Suprapubic skin (tissue), 4 donors: ENCODE measurements at regions not wholly inside any gene's neighbourhood (a gene's known extent, or its start where the extent isn't known, plus 50 kb on each side); places are given as distances from the start of the nearest gene placed in this dataset.

Experiments
- EP300 ChIP-seq: sonication (generic); formaldehyde crosslinking; IDR thresholded peaks from one replicate; pipeline ENCODE4 v1.6.1; 2017; ENCODE audit warnings: antibody characterized with exemption
- POLR2A ChIP-seq, 2 donors: fragments of 450-650 bp; IDR thresholded peaks; one replicate each; pipeline ENCODE4 v1.6.1; 2017; ENCODE audit warnings: antibody characterized with exemption in 2 of 2, mild to moderate bottlenecking in 2 of 2, moderate library complexity in 2 of 2
- POLR2AphosphoS5 ChIP-seq, 3 donors: sonication (generic); formaldehyde crosslinking; IDR thresholded peaks; one replicate each; pipeline ENCODE4 v1.6.1; 2017; ENCODE audit warnings: antibody characterized with exemption in 3 of 3
- TF ChIP-seq, protein P1 (sequence below), 2 donors: fragments of 200-600 bp in 1 of 2; fragments of 450-650 bp in 1 of 2; sonication (generic) in 1 of 2; IDR thresholded peaks; one replicate each; pipeline ENCODE4 v1.5.1; 2016 to 2019; ENCODE audit warnings: antibody characterized with exemption in 2 of 2, mild to moderate bottlenecking in 1 of 2, moderate library complexity in 1 of 2

DNA sequence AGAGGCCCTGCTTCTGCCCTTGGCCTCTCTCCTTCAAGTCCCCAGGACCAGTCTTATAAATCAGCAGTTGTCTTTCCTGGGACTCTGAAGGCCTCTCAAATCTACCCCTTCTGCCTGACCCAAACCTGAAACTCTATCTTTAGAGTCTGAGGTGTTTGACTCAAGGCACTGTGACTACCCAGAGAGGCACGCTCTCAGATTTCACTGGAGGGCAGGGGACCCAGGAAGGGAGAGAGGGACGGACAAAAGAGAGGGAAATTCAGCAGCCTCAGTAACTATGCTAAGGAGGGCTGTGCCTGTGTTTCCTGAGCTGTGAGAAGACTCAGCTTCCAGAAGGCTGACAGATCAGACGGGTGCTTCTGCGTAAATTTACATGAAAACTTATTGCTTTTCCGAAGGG, 217.8 kb downstream of the HAUS1 start:
- TF ChIP-seq, protein P1, sequence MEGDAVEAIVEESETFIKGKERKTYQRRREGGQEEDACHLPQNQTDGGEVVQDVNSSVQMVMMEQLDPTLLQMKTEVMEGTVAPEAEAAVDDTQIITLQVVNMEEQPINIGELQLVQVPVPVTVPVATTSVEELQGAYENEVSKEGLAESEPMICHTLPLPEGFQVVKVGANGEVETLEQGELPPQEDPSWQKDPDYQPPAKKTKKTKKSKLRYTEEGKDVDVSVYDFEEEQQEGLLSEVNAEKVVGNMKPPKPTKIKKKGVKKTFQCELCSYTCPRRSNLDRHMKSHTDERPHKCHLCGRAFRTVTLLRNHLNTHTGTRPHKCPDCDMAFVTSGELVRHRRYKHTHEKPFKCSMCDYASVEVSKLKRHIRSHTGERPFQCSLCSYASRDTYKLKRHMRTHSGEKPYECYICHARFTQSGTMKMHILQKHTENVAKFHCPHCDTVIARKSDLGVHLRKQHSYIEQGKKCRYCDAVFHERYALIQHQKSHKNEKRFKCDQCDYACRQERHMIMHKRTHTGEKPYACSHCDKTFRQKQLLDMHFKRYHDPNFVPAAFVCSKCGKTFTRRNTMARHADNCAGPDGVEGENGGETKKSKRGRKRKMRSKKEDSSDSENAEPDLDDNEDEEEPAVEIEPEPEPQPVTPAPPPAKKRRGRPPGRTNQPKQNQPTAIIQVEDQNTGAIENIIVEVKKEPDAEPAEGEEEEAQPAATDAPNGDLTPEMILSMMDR (IDR thresholded peaks at IDR 0.05), result no peak
- TF ChIP-seq POLR2A (IDR thresholded peaks at IDR 0.05), result no peak
- no peak for TF ChIP-seq POLR2AphosphoS5 (IDR thresholded peaks at IDR 0.05)
- no peak for TF ChIP-seq EP300
